ENCODE measurements at regions not wholly inside any gene's neighbourhood (a gene's known extent, or its start where the extent isn't known, plus 50 kb on each side); places are given as distances from the start of the nearest gene placed in this dataset.

DNA sequence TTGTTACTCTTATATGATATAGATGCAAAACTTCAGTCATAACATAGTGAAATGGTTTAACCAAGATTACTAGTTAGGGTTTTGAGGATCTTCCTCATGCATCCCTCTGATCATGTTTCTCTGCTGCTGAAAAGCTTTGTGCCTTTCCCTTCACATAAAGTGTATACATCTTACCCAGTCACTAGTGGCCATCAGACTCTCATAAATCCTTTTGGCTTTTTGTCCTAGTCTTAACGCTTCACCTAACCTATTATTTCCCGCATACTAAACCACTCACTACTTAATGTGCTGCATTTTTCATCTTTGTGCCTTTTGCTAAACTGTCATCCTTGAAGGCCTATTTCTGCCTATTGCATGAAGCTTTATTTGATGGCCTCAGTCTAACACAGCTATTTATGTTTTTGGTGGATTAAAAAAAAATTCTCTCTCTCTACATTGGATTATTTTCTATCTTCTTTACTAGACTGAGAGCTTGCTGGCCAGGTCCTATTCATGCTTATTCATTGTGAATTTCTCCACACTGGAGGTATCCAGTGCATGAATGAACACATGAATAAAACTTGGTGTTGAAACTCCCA is 717.6 kb upstream of the GOLIM4 start:
- no peaks in the 10 kb centered on the region for H3K9me1 ChIP-seq (ENCODE audit: insufficient read depth, low read length)
- no peaks in the 10 kb centered on the region for H3K36me3 ChIP-seq (ENCODE audit: control insufficient read depth, insufficient read depth, low read length)
- H3K9ac ChIP-seq (ENCODE audit: low read depth, low read length), result no peak overlapping the region
- no peak overlapping the region for H2BK120ac ChIP-seq (ENCODE audit: low read depth, low read length)
- no peak overlapping the region for H3K4me3 ChIP-seq (ENCODE audit: insufficient read depth, low read depth, low read length)
- no peaks in the 10 kb centered on the region for H4K20me1 ChIP-seq (ENCODE audit: insufficient read depth, low read length)
- no peak overlapping the region for H3K4me2 ChIP-seq (ENCODE audit: low read depth, low read length)
- in situ Hi-C loops (cut with MboI; ENCODE audit: low sequenced_read_pairs), result no loop called here
- ChIA-PET POLR2A (ENCODE audit: unreplicated experiment) (no interaction called here), CTCF (no interaction called here)
- H2AK9ac ChIP-seq (replicated peaks; ENCODE audit: low read depth, low read length, poor library complexity), result no peak overlapping the region
- no peak overlapping the region for H3K56ac ChIP-seq (ENCODE audit: extremely low read depth, insufficient read depth, low read length)
- H3K14ac ChIP-seq (replicated peaks; ENCODE audit: low read depth, low read length), result no peak overlapping the region
- intact Hi-C loops (cut with micrococcal nuclease), result no loop called here
- H3K4me1 ChIP-seq (ENCODE audit: control insufficient read depth, insufficient read depth, low read length), result no peaks in the 10 kb centered on the region
- no peak overlapping the region for H4K8ac ChIP-seq (ENCODE audit: low read depth in 2 of 2, low read length in 2 of 2)
- ATAC-seq (ENCODE audit: low read depth), result no peak
- H3K9me3 ChIP-seq (ENCODE audit: control insufficient read depth, insufficient read depth, low read length), result no peaks in the 10 kb centered on the region
- no peak overlapping the region for H4K91ac ChIP-seq (ENCODE audit: insufficient read depth, low read depth, low read length)
- H3K27me3 ChIP-seq (ENCODE audit: control insufficient read depth, insufficient read depth, low read length), result no peaks in the 10 kb centered on the region
- BruUV-seq (replicated peaks), result no TSS peak
- no peak overlapping the region for H3K18ac ChIP-seq (ENCODE audit: low read depth, low read length)
- no peak overlapping the region for H4K5ac ChIP-seq (ENCODE audit: low read depth, low read length)
- dilution Hi-C loops (cut with HindIII; ENCODE audit: low sequenced_read_pairs, unreplicated experiment), result no loop called here
- no peak for DNase-seq
- H2BK20ac ChIP-seq (ENCODE audit: low read depth, low read length), result no peak overlapping the region
- no peak overlapping the region for H3K27ac ChIP-seq (ENCODE audit: insufficient read depth, low read length)
- H3K23ac ChIP-seq (ENCODE audit: low read depth, low read length), result no peak overlapping the region
- H3K79me1 ChIP-seq (ENCODE audit: low read depth in 1 of 2, low read length in 2 of 2), result no peaks in the 10 kb centered on the region
- H2BK5ac ChIP-seq (ENCODE audit: low read depth, low read length, poor library complexity, severe bottlenecking), result no peak overlapping the region
- H2AFZ ChIP-seq (replicated peaks; ENCODE audit: low read length, poor library complexity), result no peak overlapping the region
- TF ChIP-seq POLR2A (IDR thresholded peaks at IDR 0.05; ENCODE audit: low read depth, low read length), result no peak
- no peak for TF ChIP-seq RAD21 (IDR thresholded peaks at IDR 0.05; ENCODE audit: low read length)
- TF ChIP-seq USF2 (IDR thresholded peaks at IDR 0.05; ENCODE audit: low read depth, low read length), result no peak
- TF ChIP-seq MXI1 (IDR thresholded peaks at IDR 0.05; ENCODE audit: borderline replicate concordance, low read depth, low read length), result no peak
- TF ChIP-seq, protein P1, sequence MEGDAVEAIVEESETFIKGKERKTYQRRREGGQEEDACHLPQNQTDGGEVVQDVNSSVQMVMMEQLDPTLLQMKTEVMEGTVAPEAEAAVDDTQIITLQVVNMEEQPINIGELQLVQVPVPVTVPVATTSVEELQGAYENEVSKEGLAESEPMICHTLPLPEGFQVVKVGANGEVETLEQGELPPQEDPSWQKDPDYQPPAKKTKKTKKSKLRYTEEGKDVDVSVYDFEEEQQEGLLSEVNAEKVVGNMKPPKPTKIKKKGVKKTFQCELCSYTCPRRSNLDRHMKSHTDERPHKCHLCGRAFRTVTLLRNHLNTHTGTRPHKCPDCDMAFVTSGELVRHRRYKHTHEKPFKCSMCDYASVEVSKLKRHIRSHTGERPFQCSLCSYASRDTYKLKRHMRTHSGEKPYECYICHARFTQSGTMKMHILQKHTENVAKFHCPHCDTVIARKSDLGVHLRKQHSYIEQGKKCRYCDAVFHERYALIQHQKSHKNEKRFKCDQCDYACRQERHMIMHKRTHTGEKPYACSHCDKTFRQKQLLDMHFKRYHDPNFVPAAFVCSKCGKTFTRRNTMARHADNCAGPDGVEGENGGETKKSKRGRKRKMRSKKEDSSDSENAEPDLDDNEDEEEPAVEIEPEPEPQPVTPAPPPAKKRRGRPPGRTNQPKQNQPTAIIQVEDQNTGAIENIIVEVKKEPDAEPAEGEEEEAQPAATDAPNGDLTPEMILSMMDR (conservative IDR thresholded peaks at IDR 0.05; ENCODE audit: low read depth, low read length), result no peak
- TF ChIP-seq MAZ (IDR thresholded peaks at IDR 0.05; ENCODE audit: borderline replicate concordance, low read depth, low read length), result no peak
- TF ChIP-seq RFX5 (IDR thresholded peaks at IDR 0.05; ENCODE audit: low read depth, low read length), result no peak
- no peak for TF ChIP-seq CEBPB (IDR thresholded peaks at IDR 0.05; ENCODE audit: low read depth, low read length)
- TF ChIP-seq SMC3 (IDR thresholded peaks at IDR 0.05; ENCODE audit: low read depth, low read length), result no peak
- no peak for TF ChIP-seq RCOR1 (IDR thresholded peaks at IDR 0.05; ENCODE audit: insufficient replicate concordance, low read length)
- H2AK5ac ChIP-seq (ENCODE audit: low read depth, low read length), result no peak overlapping the region
- no peak overlapping the region for H3K4ac ChIP-seq (ENCODE audit: low read depth, low read length)
- H2BK15ac ChIP-seq (ENCODE audit: low read depth, low read length), result no peak overlapping the region
- 100% methylated on average over 2 of the region's 2 CpGs; no CpG with 5 or more reads in 1 of the 2 experiments for WGBS, 2 experiments (ENCODE audit: extremely low coverage in 2 of 2, insufficient read length in 1 of 2)
